Kidney glomerular epithelial cell (primary cell): ENCODE measurements at regions not wholly inside any gene's neighbourhood (a gene's known extent, or its start where the extent isn't known, plus 50 kb on each side); places are given as distances from the start of the nearest gene placed in this dataset.
A peak's percentile ranks its signal among the peaks of the same experiment; 100 is the strongest.

Experiments used
- DNase-seq: peaks from one replicate; lab custom pipeline; 2025; lab: John Stamatoyannopoulos, UW

DNA sequence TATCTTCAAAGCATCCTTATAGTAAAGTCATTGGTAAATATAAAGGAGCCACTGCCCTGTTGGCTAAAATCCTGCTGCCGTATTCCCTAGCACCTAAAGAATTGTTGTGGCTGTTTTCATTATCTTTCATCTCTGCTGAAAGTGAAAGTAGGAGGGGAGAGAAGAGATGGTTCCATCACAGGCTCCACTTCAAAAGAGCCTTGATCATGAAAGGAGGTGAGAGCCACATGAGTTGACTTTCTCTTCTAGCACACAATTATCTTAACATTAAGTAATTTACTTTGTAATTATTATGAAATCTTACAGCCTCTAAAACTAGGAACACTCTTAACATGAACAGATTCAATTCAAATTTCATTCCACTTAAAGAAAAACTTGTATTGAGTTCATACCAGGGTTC, 1050.9 kb upstream of the LRRTM1 start:
- no peak for DNase-seq

DNA sequence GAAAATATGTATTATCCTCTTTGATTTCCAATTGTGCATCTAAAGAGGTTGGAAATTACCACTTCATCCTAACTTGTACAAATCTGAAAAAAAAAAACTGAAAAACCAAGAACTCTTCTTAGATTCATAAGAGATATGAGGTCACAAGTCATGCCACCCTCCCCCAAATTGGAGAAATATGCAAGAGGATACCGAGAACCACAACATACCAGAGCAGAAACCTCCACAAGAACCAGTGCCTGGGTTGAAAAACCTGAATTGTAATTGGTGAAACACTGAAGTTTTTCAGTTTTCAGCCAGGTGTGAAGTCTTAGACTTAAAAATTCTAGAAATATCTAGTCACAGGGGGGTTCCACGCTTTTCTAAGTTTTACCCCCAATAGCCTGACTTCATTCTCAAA, 1029.5 kb upstream of the LRRTM1 start:
- DNase-seq, result no peak

DNA sequence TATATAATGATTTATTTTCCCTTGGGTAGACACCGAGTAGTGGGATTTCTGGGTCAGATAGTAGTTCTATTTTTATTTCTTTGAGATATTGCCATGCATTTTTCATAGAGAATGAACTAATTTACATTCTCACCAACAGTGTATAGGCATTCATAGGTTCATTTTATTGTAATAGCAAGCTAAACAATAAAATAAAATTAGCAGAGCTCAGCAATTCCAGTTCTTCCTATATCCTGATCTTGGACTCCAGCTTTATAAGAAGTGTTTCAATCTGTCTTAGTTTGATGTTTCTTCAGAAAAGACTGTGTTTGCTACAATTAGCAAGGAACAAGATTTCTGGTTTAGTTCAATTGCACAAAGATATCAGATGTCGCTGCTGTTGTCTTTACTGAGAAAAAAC, 1024.4 kb upstream of the LRRTM1 start:
- no peak for DNase-seq

DNA sequence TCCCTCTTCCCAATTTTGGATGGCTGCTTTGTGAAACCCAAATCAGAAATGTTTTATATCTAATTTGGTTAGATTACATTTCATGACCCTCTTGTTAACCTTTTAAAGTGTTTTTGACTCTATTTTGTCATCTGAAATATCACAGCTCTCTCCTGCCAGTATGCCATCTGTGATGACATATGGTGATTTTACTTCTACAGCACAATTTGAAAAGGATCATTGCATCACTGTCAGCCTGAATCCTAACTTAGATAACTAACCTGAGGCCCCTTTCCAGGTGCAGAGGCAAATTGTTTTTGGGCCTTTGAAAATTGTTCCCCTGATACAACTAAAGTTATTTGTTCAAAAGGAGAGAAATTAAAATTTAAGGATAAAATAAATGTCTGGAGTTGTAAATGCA, 1023.4 kb upstream of the LRRTM1 start:
- no peak for DNase-seq

DNA sequence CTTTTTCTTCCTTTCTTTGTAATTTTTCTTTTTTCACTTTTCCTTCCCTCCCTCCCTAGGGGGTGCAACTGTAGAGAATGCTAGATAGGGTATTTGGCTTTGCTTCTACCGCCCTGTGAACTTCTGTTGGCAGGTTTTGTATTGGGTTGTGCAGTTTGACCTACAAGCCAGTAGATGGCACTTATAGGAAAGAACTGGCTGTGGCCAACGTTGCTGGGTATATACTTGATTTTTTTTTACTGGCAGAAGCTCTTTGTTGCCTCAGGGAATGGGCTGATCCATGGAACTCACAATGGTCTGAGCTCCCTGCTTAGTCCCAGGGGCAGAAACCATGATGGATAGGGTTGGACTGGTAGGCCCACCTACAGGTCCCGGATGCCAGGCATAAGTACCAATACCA, 1019.5 kb upstream of the LRRTM1 start:
- DNase-seq, result peak; percentile 1

DNA sequence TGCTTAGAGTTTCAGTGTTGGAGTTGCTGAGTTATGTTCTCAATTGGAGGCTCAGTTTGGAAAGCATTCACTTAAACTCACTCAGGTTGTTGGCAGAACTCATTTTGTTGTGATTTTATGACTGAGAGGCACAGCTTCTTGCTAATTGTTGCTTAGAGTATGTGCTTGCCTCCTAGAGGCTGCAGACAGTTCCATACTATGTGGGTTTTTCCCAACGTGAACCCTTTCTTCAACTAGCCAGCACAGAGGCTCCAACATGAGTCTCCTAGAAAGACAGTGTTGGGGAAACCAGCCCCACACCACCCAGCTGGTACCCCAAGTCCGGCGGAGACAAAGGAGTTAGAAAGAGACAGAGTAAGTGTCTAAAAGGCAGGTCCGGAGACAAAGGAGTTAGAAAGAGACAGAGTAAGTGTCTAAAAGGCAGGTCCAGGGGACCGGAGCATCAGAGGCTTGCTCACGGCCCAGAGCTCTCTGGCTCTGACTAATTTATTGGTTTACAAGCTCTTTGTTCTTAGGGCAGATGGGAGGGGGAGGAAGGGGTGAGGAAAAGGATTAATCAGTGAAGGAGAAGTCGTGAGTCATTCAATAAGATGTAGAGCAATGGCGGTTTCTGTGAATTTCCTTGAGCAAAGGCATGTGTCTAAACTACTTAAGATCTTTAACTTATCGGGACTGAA, 999.7 kb upstream of the LRRTM1 start:
- DNase-seq, result peak; percentile 37

DNA sequence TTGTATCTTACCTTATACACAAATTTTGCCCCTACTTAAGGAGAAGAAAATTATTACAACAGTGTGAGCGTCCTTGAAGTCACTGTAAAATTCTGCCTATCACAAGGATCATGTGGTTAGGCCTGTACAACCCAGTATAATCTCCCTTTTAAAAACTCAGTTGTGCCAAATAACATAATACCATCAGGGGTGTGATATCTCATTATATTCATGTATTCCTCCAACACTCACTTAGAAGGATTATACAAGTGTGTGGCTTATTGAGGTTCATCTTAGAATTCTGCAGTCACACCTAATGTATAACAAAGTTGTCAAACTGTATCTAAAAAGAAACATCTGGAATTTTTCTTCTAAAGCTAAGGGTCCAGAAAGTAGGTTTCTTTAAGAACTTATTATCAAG, 998.8 kb upstream of the LRRTM1 start:
- DNase-seq, result no peak

DNA sequence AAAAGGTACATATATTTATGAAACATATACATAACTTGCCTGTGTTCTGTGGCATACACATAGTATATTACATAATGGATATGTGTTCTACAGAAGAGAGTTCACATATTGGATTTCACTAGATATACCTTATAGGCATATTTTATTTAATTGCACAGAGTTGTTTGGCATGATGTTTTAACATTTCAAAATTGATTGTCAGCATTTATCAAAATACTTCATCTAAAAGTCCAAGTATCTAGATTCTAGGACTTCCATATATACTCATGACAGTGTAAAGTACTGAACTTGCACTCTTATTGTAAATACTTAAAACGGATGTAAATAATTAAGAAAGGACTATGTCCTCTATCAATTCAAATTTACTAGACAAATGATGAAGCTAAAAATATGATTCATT, 995.3 kb upstream of the LRRTM1 start:
- no peak for DNase-seq

DNA sequence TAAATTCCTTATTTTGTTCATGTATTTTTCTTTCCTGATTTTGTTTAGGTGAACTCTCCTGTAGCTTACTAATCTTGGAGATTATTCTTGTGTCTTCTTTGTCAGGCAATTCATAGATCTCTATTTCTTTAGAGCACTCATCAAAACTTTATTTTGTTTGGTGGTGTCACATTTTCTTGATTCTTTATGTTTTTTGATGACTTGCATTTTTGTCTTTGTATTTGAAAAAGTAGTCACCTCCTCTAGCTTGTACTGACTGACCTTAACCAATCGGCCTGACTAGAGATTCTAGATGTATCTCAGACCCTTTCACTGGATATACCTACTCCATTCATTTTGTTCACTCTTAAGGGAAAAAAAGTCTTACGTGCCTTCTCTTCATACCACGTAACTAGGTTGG, 986.3 kb upstream of the LRRTM1 start:
- no peak for DNase-seq

DNA sequence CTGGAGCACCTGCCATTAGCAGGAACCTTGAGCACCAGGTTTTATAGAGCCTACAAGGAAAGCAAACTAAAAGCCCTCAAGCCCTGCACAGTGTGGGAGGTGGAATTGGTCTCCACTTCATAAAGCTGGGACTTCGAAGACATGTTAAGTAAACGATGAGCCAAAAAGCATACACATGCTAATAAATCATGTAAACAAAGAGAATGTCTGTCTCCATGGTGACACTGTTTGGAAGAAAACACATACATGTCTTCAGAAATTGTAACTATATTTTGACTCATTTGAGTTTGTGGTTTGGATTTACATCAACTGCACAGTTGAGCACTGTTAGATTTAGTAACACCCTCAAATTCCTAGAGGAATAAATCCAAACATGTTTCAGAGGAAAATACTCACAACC, 978.5 kb upstream of the LRRTM1 start:
- no peak for DNase-seq

DNA sequence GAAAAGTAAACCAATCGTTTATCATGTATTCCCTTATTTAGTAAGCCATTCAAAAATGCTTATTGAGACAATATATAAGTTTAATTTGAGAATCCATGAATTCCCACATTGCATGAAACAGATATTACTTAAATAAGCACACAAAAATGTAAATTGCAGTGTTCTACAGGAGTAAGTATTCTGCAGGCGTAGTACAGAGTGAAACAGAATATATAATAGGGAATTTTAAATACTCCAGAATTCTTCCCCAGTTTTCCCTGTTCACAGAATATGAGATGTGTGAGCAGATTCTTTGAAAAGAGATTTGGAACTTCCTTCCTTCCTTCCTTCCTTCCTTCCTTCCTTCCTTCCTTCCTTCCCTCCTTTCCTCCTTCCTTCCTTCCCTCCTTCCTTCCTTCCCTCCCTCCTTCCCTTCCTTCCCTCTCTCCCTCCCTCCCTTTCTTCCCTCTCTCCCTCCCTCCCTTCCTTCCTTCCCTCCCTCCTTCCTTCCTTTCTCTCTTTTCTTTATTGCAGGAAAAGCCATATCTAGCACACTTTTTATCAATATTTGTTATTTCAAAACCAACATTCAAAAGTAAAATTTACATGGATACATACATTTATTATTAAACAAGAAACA, 977.7 kb upstream of the LRRTM1 start:
- no peak for DNase-seq

DNA sequence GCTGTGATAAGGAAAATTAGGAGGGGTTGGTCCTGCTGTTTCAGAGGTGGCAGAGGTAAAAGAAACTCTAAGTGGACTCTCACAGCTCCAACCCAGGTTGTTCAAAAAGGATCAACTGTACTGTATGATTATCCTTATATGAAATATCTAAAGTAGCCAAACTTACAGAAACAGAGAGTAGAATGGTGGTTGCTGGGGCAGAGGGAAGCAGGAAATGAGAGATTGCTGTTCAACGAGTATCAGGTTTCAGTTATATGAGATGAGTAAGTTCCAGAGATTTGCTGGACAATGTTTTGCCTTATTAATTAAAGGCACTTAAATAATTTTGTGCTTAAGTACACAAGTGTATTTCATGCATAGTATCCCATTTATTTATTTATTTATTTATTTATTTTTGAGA, 972.0 kb upstream of the LRRTM1 start:
- no peak for DNase-seq

DNA sequence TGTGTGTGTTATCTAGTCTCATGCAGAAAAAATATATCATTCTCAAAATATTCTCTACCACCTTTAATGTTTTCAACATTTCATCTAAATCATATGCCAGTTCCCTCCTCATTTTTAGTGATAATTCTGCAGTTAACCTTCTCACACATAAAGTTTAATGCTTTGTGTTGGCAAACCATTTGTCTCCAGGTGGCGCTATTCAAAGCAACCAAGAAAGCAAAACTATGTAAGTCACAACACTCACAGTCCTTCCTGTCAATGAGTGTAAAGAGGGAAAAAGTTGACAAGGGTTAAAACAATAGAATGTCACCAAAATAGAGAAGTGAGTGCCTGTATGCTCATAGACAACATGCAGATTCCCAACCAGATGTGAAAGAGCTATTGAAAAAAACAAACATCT, 961.6 kb upstream of the LRRTM1 start:
- peak; percentile 18 for DNase-seq

DNA sequence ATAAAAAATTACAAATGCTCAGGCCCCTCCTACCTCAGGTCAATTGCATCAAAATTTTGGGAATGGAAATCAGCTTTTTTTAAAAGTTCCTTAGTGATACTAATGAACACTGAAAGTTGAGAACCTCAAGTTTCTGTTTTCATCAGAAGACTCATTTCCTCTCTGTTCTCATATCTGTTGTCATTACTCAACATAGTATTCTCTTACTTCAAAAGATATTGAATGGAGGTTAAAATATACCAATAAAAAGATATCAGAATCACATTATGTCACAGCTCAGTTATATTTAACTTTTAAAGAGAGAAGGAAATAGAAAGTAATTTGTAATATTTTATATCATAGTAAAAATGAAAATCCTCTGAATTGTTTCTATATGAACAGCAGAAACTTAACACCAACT, 959.4 kb upstream of the LRRTM1 start:
- no peak for DNase-seq

DNA sequence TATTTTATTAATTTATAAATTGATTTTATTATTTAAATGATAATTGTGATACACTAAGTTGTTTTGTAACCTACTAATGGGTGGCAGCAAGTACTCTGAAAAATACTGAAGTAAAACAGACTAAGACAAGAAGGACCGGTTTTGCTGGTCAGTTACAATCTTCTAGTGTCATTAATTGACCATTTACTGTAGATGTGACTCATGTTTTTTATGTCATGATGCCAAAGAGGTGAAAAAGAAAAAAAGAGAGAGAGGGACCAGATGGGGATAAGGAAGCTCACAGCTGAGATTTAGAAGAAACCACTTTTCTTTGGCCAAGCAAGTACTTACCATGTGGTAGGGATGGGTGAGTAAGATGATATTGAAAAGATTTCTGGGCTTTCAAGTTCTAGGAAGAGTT, 955.8 kb upstream of the LRRTM1 start:
- no peak for DNase-seq

DNA sequence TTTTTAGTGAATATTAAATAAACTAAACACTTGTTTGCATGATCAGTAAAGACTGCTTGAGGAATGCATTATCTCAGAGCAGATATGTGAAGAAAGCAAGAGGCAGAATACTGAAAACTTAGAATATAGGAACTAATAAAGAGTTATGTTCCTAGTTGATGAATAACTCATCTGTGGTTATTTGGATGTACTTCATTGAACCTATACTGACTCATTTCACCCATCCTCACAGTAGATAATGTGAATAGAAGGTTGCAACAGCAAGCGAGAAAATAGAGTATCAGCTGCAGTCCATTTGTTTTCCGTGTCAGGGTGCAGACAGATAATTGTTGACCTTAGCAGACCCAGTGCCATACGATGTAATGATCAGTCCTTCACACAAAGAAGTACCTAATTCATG, 945.7 kb upstream of the LRRTM1 start:
- DNase-seq, result no peak

DNA sequence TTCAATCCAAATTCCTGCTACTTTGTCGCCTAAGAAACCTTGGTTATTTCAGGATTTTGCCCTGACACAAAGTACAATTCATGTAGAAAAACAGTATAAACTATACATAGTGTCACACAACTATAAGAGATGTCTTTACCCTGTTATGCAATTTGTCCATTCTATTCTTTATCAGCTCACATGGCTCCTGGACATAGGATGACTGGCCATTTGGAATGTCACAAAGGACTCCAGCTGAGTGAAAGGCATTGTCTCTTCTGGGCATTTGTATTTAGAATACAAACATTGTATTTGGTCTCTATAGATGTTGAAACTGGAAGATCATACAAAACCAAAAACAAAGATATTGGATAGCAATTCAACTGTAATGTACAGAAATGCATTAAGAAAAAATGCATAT, 944.6 kb upstream of the LRRTM1 start:
- no peak for DNase-seq

DNA sequence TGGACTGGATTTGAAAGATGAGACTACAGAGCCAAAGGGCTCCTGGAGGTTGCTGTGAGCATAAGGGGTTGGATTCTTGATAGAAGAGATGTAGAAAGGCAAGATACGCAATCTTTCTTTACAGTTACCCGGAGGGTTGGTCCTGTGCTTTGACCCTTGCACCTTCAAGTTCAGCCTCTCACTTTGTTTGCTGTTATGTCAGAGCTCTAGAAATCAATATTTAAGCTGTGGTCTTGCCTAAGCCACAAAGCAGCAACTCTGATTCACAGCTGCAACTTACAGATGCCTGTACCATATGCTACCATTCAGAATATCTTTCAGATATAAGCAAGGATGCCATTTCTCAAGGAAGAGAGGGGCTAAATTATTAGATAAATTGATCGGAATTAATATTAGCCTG, 943.1 kb upstream of the LRRTM1 start:
- no peak for DNase-seq

DNA sequence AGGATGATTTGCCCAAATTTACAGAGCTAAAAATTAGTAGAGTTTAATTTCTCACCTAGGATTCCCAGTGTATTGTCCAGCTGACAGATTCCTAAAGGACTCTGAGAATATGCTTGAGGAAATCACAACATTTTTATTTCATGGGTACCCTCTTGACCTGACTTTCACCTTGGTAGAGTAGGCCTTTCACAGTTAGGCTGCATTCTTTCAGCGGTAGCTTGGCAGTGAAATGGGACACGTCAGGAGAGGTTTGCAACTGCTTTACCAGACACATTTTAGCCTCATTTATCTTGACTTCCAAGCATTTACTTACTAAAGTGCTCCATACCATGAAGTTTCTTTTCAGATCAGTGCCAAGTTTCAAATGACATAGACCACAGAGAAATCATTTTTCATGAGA, 937.9 kb upstream of the LRRTM1 start:
- no peak for DNase-seq

DNA sequence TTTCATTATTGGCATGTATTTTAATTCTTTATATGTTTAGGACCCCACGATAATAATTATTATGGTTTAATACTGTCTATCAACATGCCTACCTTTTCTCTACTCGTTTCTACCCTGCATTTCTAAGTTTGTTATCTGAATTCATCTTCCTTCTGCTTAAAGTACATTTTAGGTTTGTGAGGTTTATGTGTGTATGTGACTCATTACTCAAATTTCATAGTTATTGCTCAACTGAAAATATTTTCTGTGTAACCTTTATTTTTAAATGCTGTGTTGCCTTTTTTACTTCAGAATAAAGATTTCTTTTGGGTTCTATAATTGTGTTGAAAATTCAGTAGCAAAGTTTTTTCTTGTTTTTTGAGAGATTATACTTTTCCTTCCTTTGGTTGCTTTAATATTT, 933.9 kb upstream of the LRRTM1 start:
- no peak for DNase-seq

DNA sequence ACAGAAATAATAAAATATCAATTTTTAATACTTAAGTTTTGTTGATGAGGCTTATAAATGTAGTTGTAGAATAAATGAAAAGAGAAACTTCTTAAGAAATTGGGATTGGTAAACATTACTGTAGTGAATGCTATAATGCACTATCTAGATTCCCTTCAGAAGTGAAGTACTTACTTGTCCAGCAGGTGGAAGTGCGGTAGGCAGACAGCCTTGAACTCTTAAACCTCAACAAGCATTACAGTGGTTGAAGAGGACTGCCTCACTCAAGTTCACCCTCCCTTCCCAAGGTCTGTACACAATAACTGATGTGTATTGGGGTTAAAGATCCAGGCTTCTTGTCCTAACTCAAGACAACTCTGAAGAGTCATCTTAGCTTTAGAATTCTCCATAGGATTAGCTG, 931.0 kb upstream of the LRRTM1 start:
- no peak for DNase-seq

DNA sequence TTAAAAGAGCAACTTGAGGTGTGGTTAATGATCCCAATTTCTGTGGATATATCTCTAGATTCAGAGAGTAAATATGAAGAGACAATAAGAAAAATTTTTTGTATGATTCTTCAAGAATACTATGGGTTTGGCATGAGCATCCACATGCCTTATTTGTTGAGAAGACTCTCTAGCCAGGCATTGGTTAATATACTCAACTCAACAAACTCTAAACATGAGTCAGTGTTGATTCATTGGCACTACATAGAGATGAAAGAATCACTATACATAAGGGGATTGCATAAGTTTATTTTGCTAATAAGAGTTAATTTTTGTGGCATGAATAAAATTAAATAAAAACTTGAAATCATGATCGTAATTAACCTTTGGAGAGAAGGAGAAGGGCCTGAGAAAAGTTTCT, 930.2 kb upstream of the LRRTM1 start:
- no peak for DNase-seq

DNA sequence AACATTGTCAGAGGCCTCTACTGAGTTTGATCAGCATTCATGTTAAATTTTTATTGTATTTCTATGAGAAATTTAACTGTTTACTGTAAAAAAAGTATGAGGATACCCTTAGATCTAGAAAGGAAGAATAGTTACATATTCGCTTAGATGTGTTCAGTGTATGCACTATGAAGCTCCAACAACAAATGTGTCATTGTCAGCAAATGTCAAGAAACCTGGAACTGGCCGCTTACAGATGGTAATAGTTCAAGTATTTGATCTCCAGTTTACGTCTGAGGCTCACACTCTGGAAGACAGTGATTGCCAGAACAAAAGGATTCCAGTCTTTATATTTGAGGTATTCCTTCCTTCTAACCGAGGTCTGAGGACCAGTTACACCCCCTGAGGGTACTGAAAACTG, 921.2 kb upstream of the LRRTM1 start:
- DNase-seq, result no peak

DNA sequence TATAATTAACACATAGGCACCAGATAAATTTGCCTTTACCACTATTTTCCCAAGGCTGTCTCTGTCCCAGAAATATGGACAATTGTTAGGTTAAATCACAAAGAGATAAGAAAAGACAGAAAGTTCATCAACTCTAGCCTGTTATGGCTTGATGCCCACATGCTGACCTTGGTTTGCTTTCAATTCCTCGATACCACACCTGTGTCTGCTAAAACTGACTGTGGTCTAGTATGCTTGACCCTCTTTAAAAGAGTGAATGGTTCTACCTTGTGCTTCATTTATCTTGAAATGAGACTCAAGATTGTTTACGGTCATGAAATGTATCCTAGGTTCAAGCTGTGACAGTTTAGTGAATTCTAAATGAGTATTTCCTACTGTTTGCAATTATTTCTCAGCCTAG, 909.0 kb upstream of the LRRTM1 start:
- no peak for DNase-seq
